Mucosa of descending colon (tissue), 3 donors: ENCODE measurements at regions not wholly inside any gene's neighbourhood (a gene's known extent, or its start where the extent isn't known, plus 50 kb on each side); places are given as distances from the start of the nearest gene placed in this dataset.

ENCODE experiments used
- ATAC-seq: fragments of 200-7000 bp; cut with Tn5 transposase; one replicate; pipeline ENCODE4 v1.9.1; 2020; ENCODE audit warnings: mild to moderate bottlenecking, moderate library complexity
- DNase-seq, 3 donors: peaks; one replicate each; pipeline ENCODE4 v3.0.0-alpha.2; 2020
- H3K36me3 ChIP-seq: fragments of 200-600 bp; one replicate; pipeline ENCODE4 v1.8.0; 2021; ENCODE audit warnings: low read depth, mild to moderate bottlenecking
- H3K4me1 ChIP-seq: fragments of 200-600 bp; one replicate; pipeline ENCODE4 v1.8.0; 2021; ENCODE audit warnings: low read depth, mild to moderate bottlenecking
- H3K4me3 ChIP-seq: fragments of 200-600 bp; one replicate; pipeline ENCODE4 v1.8.0; 2021; ENCODE audit warnings: mild to moderate bottlenecking
- H3K9me3 ChIP-seq: fragments of 200-600 bp; one replicate; pipeline ENCODE4 v1.8.0; 2021; ENCODE audit warnings: mild to moderate bottlenecking
- CTCF ChIP-seq: fragments of 200-600 bp; IDR thresholded peaks from one replicate; pipeline ENCODE4 v1.8.0; 2022; ENCODE audit warnings: antibody characterized with exemption, mild to moderate bottlenecking
- intact Hi-C, 2 donors: fragments of 100-400 bp; cut with DNase I in 1 of 2; cut with micrococcal nuclease in 1 of 2; formaldehyde crosslinking; loops; one replicate each; pipeline versions ENCODE4 v1.11.0 to v1.11.1; 2022; cut with DNase I, micrococcal nuclease
- donor health status: DM: no; HTN: no; CAD: no; lungs with moderate emphysema.
- donor health status: DM: no; HTN: no; CAD: no.
- donor health status: DM: no; HTN: yes; CAD: no.

DNA sequence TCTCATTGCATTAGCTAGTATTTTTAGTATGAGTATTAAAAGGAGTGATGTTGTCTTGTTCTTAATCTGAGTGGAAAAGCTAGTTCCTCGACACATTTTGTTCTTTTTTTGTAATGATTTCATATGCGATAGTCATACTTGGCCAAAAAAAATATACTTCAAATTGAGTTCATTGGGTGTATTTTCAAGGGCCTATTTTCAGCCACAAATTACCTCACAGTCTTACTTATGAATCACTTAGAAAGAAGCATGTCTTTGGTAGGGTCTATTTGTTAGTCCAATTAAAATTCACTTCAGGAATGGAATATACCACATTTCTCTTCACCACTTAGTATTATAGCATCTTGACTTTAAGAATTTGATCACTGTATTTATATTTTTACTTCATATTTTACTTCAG, 337.2 kb downstream of the CDH11 start:
- no peak for DNase-seq
- H3K9me3 ChIP-seq: no peaks in the 10 kb centered on the region
- TF ChIP-seq CTCF: no peak
- no peaks in the 10 kb centered on the region for H3K4me1 ChIP-seq
- no peaks in the 10 kb centered on the region for H3K36me3 ChIP-seq
- no peak overlapping the region for H3K4me3 ChIP-seq
- intact Hi-C loops: no loop called here
- no peak for ATAC-seq

DNA sequence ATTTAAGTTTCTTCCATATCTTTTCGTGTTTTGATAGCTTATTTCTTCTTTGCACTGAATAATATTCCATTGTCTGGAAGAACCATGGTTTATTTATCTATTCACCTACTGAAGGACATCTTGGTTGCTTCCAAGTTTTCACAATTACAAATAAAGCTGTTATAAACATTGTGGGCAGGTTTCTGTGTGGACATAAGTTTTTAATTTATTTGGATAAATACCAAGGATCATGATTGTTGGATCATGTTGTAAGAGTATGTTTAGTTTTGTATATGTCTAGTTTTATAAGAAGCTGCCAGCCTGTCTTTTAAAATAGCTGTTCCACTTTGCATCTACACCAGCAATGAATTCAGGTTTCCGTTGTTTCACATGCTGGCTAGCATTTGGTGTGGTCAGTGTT, 339.4 kb downstream of the CDH11 start:
- DNase-seq (no peak), ATAC-seq (no peak)
- TF ChIP-seq CTCF: no peak
- Histone ChIP-seq H3K4me1 (no peaks in the 10 kb centered on the region), H3K9me3 (no peaks in the 10 kb centered on the region), H3K4me3 (no peak overlapping the region), H3K36me3 (no peaks in the 10 kb centered on the region)
- intact Hi-C loops: no loop called here

DNA sequence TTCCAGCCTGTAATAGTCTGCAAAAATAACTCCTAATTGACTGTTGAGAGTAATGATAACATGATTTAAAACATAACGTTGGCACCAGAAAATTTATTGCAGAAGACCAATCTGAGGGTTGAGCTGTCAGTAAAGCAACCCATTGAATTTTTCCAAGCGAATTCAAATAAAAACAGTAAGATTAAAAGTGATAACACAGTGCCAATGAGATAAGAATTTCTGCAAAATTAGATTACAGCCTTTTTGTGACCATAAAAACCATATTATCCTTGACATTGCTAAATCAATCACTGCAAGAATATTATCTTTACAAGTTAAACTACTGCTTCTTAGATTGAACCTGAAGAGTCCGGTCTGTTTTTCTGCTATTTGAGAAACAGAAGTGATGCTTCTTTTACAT, 341.4 kb downstream of the CDH11 start:
- Histone ChIP-seq H3K4me3 (no peak overlapping the region), H3K9me3 (no peaks in the 10 kb centered on the region), H3K4me1 (no peaks in the 10 kb centered on the region), H3K36me3 (no peaks in the 10 kb centered on the region)
- DNase-seq (no peak), ATAC-seq (no peak)
- no peak for TF ChIP-seq CTCF
- intact Hi-C loops: no loop called here

GRCh38 chr16:64778777-64779176, 343.1 kb downstream of the CDH11 start:
- DNase-seq: no peak
- H3K36me3 ChIP-seq: no peaks in the 10 kb centered on the region
- no peaks in the 10 kb centered on the region for H3K9me3 ChIP-seq
- no peak overlapping the region for H3K4me3 ChIP-seq
- intact Hi-C loops: no loop called here
- ATAC-seq: no peak
- no peak for TF ChIP-seq CTCF
- no peaks in the 10 kb centered on the region for H3K4me1 ChIP-seq

DNA sequence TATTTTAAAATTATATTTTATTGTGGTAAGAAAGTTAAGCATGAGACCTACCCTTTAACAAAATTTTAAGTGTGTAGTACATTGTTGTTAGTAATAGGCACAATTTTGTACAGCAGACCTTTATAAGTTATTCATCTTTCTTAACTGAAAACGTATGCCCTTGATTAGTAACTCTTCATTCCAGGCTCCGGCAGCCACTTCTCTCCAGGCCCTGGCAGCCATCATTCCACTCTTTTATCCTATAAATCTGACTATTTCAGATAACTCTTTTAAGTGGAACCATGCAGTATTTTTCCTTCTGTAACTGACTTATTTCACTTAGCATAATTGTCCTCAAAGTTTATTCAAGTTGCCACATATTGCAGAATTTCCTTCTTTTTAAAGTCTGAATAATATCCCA, 348.2 kb downstream of the CDH11 start:
- Histone ChIP-seq H3K36me3 (no peaks in the 10 kb centered on the region), H3K9me3 (no peaks in the 10 kb centered on the region), H3K4me1 (no peaks in the 10 kb centered on the region), H3K4me3 (no peak overlapping the region)
- TF ChIP-seq CTCF: no peak
- DNase-seq (no peak), ATAC-seq (no peak)
- intact Hi-C loops: no loop called here

GRCh38 chr16:64773184-64773583, 348.7 kb downstream of the CDH11 start:
- H3K36me3 ChIP-seq: no peaks in the 10 kb centered on the region
- H3K9me3 ChIP-seq: no peaks in the 10 kb centered on the region
- H3K4me1 ChIP-seq: no peaks in the 10 kb centered on the region
- intact Hi-C loops: no loop called here
- DNase-seq (no peak), ATAC-seq (no peak)
- H3K4me3 ChIP-seq: no peak overlapping the region
- TF ChIP-seq CTCF: no peak
